RWPE1 (cell line): ENCODE measurements at regions not wholly inside any gene's neighbourhood (a gene's known extent, or its start where the extent isn't known, plus 50 kb on each side); places are given as distances from the start of the nearest gene placed in this dataset.

Source experiments
- CTCF ChIA-PET: fragments of 350-600 bp; sonication (Branson Sonifier 250); formaldehyde crosslinking; extraction: SDS; loops from one replicate; lab custom pipeline; 2021; lab: Yijun Ruan, JAX
- POLR2A ChIA-PET: fragments of 400-600 bp; formaldehyde crosslinking; extraction: SDS; loops from one replicate; lab custom pipeline; 2020; ENCODE audit warnings: antibody characterized with exemption; ENCODE audit not compliant: low non-redundant PET; lab: Yijun Ruan, JAX
- DNase-seq: peaks from one replicate; pipeline ENCODE4 v3.0.0; 2012; ENCODE audit warnings: low spot score
- H3K27ac ChIP-seq: fragments of 450-650 bp; 2 replicates; pipeline ENCODE4 v1.5.1; 2017
- TF ChIP-seq, protein P1 (sequence below): fragments of 450-650 bp; conservative IDR thresholded peaks from 2 replicates; pipeline ENCODE4 v1.5.1; 2017; ENCODE audit warnings: low read depth, mild to moderate bottlenecking

DNA sequence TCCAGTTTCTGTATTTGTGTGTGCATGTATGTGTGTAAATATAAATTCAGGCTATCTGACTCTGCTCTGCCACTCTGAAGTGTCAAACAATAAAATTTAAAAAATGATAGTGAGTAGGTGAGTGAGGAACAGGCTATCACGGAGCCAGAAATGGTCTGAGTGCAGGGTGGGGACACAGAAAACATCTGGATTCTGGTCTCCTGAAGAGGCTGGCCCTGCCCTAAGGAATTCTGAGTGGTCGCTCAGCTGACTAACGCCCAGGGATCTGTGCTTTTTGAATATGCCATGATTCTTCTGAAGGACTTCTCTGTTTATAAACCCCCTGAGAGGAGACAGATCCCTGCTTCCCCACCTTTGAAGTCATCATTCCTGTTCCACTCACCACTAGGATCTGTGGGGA lies 353.9 kb upstream of the GYPC start:
- H3K27ac ChIP-seq, result no peak overlapping the region
- CTCF ChIA-PET, result no interaction called here
- DNase-seq, result no peak
- TF ChIP-seq, protein P1, sequence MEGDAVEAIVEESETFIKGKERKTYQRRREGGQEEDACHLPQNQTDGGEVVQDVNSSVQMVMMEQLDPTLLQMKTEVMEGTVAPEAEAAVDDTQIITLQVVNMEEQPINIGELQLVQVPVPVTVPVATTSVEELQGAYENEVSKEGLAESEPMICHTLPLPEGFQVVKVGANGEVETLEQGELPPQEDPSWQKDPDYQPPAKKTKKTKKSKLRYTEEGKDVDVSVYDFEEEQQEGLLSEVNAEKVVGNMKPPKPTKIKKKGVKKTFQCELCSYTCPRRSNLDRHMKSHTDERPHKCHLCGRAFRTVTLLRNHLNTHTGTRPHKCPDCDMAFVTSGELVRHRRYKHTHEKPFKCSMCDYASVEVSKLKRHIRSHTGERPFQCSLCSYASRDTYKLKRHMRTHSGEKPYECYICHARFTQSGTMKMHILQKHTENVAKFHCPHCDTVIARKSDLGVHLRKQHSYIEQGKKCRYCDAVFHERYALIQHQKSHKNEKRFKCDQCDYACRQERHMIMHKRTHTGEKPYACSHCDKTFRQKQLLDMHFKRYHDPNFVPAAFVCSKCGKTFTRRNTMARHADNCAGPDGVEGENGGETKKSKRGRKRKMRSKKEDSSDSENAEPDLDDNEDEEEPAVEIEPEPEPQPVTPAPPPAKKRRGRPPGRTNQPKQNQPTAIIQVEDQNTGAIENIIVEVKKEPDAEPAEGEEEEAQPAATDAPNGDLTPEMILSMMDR, result no peak
- POLR2A ChIA-PET, result no interaction called here

DNA sequence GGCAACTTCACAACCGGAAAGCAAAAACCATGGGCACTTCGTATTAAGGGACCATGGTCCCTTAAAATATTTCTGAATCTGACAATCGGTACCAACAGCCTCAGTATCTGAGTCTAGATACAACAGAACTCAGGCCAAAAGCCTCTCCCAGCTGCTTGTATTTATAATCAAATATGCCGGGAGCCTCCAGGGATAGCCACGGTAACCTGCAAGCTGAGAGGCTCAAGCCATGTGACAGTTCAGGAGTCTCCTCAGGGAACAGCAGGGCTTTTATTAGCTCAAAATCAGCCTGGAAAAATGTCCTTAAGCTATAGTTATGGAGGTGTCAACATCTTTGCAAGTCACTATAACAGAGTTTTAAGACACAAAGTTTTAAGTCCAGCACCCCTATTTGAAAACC lies 352.8 kb upstream of the GYPC start:
- ChIA-PET CTCF (no interaction called here), POLR2A (no interaction called here)
- DNase-seq, result no peak
- TF ChIP-seq, protein P1, result no peak
- no peak overlapping the region for H3K27ac ChIP-seq

DNA sequence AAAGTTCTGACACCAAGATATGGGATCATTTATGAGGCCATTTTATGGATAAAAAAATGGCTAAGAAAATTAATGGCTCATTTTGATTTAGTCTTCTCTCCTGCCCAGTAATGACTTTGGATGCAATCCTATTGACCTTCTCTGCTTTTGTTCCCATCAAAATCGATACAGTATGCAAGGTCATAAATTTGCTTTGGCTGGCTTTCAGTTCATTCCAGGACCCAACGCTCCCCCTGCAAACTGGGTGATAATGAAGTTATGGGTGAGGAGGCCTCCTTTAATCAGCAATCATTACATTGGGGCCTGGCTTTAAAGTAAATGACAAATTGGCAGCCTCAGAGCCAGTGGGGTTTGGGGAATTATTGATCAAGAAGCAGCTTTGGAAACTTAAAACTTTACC lies 351.8 kb upstream of the GYPC start:
- CTCF ChIA-PET, result no interaction called here
- TF ChIP-seq, protein P1, result no peak
- H3K27ac ChIP-seq, result no peak overlapping the region
- POLR2A ChIA-PET, result no interaction called here
- DNase-seq, result no peak

DNA sequence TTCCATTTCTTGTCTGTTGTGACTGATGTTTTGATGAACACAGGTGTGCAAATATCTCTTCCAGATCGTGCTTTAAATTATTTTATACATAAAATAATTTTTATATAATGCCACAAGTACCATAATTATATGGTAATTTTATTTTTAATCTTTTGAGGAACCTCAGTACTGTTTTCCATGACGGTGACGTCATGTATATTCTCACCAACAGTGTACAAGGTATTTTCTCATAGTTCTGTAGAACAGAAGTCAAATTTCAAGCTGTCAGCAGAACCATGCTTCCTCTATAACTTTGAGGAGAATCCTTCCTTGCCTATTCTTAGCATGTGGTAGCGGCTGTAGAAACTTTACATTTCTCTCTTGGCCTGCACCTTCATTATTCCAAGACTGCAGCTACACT lies 349.4 kb upstream of the GYPC start:
- ChIA-PET CTCF (no interaction called here), POLR2A (no interaction called here)
- TF ChIP-seq, protein P1, result no peak
- H3K27ac ChIP-seq, result no peak overlapping the region
- no peak for DNase-seq

DNA sequence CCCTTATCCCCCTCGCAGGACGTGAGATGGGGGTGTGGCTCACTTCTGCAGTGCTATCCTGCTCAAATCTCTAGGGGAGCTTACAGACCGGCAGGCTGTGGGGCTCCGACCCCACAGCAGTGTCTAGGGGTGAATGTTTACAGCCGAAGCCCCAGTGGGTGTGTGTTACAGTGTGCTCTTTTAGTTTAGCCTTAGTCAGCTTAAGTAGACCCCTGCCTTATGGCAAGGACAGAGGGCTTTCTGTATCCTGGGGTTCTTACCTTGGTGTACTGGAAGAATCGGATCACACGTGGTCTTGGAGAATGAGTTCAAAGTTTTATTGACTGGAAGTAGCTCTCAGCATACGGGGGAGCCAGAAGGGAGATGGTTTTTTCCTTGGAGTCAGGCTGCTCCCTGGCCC lies 348.2 kb upstream of the GYPC start:
- POLR2A ChIA-PET, result no interaction called here
- CTCF ChIA-PET, result no interaction called here
- TF ChIP-seq, protein P1, result no peak
- no peak overlapping the region for H3K27ac ChIP-seq
- no peak for DNase-seq

DNA sequence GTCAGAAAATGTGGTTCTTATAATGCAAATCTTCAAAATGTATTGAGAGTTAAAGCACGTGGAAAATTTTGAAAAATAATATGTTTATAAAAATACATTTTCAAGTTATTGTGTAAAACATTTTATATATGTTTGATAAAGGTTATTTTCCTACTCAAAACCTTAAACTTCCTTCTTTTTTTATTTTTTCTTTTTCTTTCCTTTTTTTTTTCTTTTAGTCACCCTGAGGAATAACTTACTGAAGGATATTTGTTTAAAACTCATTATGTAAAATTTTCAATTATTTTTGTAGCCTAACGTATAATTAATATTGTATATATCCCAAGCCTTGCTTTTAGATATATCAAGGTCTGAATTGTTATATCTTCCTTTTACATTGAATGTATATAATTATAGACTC lies 346.8 kb upstream of the GYPC start:
- TF ChIP-seq, protein P1, result no peak
- ChIA-PET CTCF (interaction anchor here (0.7 kb wide), 1 partner anchor 549 kb away, joined by 4 read pairs; no protein-coding TSS in a partner anchor), POLR2A (no interaction called here)
- no peak for DNase-seq
- no peak overlapping the region for H3K27ac ChIP-seq

DNA sequence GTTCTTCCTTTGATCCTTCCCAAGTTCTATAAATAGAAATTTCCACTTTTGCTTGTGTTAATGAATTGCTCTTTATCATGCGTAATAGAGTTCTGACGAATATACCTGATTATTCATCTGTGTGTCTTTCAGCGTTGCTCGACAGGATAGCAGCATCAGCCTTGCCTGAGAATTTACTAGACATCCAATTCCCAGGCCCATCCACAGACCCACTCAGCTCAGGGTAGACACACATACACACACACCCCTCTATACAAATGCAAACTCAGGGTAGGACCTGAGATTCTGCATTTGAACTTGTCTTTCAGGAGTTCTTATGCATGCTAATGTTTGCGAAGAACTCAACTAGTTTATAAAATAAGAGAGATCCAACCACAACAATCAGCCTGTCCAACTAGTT lies 343.4 kb upstream of the GYPC start:
- TF ChIP-seq, protein P1, result no peak
- no peak for DNase-seq
- ChIA-PET POLR2A (no interaction called here), CTCF (no interaction called here)
- H3K27ac ChIP-seq, result no peak overlapping the region
